ENCODE measurements at regions not wholly inside any gene's neighbourhood (a gene's known extent, or its start where the extent isn't known, plus 50 kb on each side); places are given as distances from the start of the nearest gene placed in this dataset.
"Not testable (repeated sequence)": the region's sequence is repeated elsewhere in the genome, so short reads cannot be mapped to it uniquely, and the experiment has no call there.

DNA sequence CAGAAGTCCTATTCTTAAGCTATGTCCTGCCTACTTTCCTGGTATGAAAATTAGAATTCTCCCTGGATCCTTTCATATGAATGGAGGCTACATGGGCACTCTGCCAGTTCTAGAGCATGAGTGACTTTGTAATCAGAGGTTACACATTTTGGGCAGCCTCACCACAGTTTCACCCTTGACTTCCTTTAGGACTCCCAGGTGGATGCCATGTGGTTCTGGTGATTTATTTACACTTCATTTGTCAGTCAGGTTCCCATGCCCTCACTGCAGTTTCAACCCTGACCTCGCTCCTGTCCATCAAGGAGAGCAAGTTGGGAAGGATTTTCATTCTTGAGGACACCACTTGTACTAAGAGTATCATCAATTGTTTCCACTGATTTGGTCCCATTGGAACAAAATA is 344.4 kb upstream of the FRG2C start:
- not testable (repeated sequence) for DNase-seq (ENCODE audit: low read depth)

DNA sequence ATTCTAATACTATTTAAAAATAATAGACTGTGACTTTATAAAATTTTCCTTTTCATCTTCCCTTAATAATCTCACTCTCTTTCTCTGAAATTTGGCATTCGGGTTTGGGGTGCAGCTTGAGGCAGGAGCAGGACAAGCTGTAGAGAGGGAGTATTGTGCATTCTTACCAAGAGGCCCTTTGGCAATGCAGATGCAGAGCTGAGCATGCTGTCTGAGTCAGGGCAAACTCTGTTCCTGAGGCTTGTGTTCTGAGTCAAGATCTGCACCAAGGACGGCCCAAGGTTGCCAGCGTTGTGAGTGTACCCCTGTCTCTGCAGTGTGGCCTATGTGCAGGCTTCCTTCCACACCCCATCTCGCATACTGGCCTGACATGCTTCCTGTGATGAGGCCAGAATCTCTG is 343.8 kb upstream of the FRG2C start:
- no peak for DNase-seq (ENCODE audit: low read depth)

DNA sequence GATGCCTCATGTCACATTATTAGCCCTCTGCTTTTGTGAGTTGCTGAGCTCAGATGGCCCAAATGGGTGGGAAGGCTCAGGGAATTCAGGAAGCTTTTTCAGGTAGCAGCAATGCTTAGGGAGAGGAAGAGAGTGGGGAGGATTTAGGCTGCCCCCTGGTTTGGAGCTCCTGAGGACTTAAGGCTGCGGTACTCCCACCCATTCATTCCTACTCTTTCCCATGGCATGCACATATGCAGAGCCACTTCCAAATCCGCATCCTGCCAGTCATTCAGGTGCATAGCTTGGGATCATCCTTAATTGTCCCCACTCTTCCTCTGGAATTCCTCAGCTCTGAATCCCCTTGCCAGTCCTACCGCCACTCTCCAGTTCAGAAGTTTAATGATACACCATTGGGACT is 343.1 kb upstream of the FRG2C start:
- no peak for DNase-seq (ENCODE audit: low read depth)

DNA sequence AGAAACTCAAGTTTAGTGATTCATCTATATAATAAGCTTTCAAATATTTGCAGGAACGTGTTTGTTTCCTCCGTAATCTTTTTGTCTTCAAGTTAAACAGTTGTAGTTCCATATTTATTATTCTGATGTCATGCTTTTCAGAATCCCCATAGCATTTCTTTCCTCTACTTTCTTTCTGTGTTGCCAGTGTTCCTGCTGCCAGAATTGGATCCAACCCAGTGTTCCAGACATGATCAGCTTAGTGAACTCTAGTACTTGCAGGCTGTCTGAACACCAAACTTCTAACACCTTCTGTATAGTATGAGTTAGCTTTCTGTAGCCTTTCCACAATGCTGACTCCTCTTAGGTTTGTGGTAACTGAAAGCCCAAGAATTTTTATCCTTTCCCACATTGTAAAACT is 340.2 kb upstream of the FRG2C start:
- DNase-seq (ENCODE audit: low read depth) = not testable (repeated sequence)

DNA sequence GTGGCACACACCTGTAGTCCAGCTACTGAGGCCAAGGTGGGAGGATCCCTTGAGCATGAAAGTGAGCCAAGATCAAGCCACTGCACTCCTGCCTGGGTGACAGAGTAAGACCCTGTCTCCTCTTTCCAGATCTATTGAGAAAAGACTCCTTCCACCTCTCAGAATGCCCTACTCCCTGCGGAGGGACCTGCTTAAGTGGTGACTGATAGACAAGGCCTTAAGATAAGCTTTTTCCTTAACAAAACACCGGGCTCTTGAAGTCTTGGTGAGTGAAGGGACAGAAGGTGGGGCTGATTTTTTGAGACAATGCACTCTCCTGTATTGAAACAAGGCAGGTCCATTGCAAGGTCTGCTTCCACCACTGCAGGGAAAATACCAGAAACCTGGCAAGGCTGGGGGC is 338.4 kb upstream of the FRG2C start:
- DNase-seq (ENCODE audit: low read depth) = no peak

DNA sequence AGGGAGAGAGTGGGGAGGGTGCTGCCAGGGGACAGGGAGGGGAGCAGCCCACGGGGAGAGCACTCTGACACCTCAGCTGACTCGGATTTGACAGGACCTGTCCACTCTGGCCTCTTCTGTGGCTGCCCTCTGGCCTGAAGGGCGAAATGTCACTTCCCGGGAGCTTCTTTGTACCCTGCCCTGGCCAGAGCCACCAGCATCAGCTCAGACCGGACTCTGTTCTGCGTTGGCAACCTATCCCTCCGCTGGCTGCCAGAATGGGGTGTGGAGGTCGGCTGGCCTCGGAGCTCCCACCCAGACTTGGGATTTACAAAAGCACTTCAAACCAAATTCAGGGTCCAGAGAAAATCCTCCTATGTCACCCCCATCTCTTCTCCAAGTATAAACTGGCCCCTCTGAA is 336.7 kb upstream of the FRG2C start:
- no peak for DNase-seq (ENCODE audit: low read depth)

DNA sequence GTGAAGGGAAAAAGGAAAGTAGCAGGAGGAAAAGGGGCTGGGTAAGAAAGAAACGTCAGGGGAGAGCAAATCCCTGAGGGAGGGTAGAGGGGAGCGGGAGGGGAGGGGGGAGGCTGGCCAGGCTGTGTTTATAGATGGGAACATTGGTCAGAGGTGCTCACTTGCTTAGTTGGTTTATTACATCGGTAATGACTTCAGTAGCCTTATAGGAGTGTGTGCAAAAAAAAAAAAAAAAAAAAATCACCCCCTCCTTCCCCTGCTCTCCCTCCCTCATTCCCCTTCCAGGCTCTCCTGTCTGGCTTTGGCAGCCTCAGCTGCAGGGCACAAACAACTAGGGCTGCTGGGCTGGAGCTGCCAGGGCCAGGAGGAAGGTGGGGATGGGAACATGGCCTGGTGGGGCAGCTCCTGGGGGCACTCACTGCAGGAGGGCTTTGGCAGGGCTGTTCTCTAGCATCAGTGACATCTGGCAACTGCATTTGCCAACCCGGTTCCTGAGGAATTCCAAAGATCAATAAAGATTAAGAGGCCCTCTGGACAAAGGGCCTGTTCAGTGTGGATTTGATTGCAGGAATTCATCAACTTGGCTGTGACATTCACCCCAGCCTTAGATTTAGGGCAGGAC is 334.5 kb upstream of the FRG2C start:
- no peak for DNase-seq (ENCODE audit: low read depth)

DNA sequence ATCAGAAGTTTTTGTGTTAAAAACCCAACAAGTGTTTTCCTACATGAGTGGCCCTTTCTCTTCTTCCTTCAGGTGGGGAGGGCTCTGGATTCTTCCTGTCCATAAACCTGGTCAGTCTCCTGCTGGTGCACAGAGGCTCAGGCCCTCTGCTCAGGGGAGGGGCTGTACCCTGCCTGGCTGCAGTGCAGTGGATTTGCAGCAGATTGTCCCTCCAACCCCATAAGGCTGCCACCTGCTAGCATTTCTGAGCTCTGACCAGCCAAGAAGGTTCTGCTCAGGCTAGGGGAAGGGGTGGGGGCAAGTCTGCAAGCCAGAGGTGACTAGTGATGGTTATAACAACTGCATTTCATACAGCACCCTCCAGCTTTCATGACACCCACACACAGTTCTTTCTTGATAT is 333.7 kb upstream of the FRG2C start:
- not testable (repeated sequence) for DNase-seq (ENCODE audit: low read depth)

DNA sequence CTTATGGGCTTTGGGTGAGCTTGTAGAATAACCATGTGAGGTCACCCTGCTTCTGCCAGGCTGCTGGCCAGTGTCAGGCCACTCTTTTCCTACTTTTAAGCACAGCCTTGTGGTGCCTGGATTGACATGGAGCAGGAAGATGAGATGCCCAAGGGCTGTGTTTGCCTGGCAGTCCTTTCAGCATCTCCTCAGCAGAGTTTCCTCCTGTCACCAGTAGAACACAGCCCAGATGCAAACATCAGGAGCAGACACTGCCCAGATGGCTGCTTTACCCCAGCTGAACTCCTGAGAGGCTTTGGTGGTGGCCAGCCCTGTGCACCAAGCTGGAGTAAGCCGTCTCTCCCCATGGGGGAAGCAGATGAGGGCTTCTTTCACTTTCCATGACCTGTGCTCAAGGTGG is 332.0 kb upstream of the FRG2C start:
- not testable (repeated sequence) for DNase-seq (ENCODE audit: low read depth)

DNA sequence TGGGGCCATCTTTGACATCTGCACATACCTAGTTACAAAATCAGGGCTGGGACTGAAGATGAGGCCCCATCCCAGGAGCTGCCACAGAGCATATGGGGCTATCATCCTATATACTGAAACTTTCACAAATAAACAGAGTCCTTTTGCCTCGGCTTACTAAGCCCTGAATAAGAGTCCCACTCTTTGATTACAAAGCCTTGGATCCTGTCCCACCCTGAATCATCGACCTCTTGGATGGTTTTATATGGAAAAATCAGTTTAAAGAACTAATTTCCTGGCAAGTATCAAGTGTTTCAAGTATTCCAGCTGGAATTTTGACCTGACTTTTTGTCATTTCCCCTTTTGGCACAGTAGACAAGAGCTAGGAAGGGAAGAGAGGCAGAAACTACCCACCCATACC is 331.3 kb upstream of the FRG2C start:
- no peak for DNase-seq (ENCODE audit: low read depth)

DNA sequence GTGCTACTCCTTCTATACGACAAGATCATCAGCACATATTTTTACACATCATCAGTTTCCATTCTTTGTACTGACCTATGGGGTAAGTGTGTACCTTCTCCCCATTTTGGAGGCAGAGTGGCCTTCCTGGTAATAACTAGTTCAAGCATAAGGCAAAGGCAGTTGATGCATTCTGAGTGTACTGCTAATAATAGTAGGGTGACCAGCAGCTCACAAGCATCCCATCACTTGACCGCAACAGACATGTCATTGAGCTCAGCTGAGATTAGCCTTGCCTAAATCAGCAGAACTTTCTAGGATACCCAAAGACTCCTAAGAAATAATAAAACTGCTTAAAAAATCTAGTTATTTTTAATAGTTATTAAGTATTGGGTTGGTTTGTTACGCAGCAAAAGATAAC is 329.8 kb upstream of the FRG2C start:
- no peak for DNase-seq (ENCODE audit: low read depth)

DNA sequence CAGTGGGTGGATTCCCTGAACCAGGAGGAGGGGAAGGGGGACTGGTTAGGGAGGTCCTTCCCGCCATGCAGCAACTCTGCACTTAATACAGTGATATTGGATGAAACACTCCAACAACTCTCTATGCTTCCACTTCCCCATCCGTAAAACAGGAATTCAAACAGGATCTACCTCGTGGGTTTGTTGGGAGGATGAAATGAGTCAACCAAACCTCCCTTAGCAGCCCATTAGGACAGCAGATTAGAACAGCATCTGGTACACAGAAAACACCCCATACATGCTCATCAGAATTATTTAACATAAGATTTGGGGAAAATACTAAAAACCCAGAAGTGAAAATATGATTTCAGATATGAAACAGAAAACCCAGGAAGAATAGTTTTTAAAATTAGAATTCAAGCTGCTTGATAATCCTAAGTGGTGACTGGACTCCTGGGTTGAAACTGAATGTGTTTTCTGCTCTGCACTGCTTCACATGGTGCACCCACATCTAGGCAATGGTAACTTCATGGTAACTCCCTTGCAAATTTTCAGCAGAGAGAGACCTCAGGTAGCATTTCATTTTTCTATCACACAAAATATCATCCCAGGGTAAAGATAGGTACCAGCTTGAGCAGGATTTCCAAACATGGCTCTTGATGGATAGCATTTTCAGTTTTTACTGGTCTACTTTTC is 326.8 kb upstream of the FRG2C start:
- no peak for DNase-seq (ENCODE audit: low read depth)

DNA sequence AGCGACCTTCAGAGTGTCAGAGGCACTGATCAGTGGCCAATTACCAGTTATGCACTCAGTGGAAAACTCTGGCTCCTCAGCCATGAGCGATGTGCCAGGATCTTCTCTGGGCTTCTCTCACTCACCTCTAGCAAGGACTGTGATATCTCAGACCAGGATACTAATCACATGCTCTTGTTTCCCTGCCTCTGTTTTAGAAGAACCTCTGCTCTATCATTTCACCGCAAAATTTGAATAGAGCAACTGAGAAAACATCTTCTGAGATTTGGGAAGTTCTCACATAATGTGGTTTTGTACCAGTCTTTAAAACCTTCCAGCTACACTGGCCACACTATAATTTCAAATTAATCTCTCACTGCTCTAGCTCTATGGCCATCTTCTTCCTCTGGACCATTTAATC is 325.8 kb upstream of the FRG2C start:
- DNase-seq (ENCODE audit: low read depth) = no peak

DNA sequence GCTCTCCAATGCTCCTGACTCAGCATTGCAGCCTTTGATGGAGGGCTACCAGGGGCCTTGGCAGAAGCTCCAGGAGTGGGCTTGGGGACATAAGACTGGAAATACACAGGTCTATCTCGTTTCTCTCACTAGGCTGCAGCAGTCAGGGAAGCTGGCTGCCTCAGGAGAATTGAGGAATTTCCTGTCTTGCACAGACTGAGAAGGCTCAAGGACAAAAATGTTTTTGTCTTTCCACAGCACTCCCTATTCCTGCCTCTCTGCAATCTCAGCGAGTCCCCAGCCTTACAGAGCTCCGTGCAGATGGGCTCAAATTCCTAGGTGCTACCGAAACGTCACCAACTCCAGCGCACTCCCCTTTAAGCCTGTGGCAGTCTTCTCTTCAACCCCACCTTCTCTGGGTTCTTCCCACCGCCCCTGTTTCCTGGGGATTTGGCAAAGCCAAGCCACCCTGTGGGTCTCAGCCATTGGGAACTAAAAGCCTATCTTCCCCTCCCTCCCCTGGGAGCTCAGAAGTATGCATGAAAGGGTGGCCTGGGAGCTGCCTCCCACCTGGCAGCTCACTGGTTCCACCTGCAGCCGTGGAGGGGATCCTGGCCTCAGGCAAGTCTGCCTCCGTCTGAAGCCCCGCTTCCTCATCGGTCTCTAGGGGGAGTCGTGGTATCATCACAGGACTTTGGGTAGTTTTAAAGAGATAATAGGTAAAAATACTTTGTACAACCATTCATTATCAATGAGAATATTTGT is 322.6 kb upstream of the FRG2C start:
- DNase-seq (ENCODE audit: low read depth) = no peak

DNA sequence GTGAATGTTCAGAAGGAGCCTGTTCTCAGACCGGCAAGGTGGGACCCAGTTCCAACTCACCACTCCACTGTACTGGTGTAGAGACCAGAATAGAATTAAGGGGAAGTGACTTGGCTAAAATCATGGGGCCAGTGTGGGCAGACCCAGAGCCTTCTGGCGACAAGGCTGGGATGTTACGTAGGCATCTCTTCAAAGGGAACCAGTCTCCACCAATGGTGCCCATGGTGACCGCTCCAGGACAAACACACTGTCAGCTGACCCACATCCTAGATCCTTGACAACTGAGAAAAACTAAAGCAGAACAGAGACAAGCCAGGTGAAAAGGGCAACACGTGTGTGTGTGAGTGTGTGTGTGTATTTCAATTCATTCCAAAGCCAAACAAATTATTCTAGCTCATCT is 321.7 kb upstream of the FRG2C start:
- DNase-seq (ENCODE audit: low read depth) = no peak

DNA sequence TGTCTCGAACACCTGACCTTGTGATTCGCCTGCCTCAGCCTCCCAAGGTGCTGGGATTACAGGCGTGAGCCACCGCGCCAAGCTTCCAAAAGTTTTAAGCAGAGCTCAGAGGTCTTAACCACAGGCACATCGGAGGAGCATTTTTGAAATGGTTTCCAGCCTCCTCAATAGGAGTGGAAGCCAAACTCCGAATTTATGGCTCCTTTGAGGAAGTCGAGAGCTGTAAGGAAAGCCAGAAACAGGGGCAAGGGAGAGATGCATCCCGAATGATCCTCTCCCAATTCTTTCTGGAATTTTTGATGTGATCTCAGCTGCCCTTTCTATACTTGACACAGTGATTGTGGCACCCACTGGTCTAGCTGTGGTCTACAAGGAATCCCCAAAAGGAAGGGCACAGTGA is 313.6 kb upstream of the FRG2C start:
- not testable (repeated sequence) for DNase-seq (ENCODE audit: low read depth)

DNA sequence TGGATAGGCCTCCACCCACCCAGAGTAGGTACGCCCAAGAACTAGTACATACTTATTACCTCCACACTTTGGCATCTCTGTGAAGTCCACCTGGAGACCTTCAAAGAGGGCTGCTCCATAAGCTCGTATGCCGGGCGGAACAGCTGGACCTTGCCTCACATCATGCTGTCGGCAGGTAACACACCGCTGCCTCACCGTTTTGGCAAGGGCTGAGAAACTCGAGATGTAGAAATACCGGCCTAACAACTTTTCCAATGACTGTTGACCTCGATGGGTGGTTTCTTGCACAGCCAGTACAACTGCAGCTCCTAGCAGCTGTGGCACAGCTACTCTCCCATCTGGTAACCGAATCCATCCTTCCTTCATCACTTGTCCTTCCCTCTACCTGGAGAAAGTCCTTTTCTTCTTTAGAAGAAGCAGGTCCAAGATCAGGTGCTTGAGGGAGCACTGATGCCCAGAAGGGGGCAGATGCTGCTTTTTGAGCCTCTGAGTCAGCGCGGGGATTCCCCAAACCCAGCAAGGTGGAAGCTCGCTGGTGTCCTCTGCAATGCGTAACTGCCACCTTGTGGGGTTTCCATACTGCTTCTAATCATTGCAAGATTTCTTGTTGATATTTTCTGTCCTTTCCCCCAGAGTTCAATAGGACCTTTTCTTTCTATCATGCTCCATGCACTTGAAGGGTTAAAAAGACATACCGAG is 301.9 kb upstream of the FRG2C start:
- not testable (repeated sequence) for DNase-seq (ENCODE audit: low read depth)

DNA sequence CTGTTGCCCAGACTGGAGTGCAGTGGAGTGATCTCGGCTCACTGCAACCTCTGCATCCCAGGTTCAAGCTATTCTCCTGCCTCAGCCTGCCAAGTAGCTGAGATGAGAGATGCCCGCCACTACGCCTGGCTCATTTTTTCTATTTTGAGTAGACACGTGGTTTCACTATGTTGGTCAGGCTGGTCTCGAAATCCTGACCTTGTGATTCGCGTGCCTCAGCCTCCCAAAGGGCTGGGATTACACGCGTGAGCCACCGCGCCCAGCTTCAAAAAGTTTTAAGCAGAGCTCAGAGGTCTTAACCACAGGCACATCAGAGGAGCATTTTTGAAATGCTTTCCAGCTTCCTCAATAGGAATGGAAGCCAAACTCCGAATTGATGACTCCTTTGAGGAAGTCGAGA is 291.2 kb upstream of the FRG2C start:
- not testable (repeated sequence) for DNase-seq (ENCODE audit: low read depth)

DNA sequence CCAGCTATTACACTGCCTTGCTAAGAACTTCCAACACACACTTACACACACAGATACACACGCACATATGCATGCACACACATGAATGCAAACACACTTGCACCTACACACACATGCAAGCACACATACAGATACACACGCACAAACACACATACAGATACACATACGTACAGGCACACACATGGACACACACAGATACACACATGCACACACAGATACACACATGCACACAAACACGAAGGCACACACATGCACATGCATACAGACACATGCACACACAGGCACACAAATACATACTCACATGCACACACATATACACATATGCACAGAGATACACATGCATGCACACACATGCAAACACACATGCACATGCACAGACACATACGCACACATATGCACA is 284.3 kb upstream of the FRG2C start:
- DNase-seq (ENCODE audit: low read depth) = not testable (repeated sequence)

DNA sequence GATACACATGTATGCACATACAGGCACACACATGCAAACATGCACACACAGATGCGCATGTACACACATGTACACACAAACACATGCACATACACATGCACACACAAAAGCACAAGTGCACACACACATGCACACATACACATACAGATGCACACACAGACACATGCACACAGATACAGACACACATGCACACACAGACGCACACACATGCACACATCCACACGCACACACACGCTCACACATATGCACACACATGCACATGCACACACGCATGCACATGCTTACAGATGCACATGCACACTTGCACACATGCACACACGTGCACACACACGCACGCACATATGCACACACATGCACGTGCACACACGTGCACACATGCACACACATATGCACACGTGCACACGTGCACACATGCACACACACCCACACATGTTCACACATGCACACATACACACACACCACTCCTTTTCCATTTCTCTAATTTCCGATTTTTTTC is 283.8 kb upstream of the FRG2C start:
- DNase-seq (ENCODE audit: low read depth) = no peak

DNA sequence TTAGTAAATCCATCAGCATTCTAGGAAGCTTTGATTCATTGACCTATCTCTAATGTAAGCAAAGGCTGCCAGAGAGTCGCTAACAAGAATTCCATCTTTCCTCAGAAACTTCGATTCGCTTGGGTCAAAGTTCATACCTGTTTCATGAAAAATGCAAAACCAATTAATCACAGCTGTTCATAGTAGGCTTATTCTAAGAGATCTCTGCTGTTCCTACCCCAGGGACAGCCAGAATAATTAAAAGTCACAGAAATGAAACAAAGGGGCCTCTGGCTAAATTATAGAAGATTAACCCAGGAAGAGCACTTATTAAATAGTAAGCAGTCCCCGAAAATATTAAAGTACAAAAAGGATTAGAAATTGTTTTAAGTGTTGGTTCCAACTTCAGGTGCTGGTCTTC is 280.1 kb upstream of the FRG2C start:
- not testable (repeated sequence) for DNase-seq (ENCODE audit: low read depth)

DNA sequence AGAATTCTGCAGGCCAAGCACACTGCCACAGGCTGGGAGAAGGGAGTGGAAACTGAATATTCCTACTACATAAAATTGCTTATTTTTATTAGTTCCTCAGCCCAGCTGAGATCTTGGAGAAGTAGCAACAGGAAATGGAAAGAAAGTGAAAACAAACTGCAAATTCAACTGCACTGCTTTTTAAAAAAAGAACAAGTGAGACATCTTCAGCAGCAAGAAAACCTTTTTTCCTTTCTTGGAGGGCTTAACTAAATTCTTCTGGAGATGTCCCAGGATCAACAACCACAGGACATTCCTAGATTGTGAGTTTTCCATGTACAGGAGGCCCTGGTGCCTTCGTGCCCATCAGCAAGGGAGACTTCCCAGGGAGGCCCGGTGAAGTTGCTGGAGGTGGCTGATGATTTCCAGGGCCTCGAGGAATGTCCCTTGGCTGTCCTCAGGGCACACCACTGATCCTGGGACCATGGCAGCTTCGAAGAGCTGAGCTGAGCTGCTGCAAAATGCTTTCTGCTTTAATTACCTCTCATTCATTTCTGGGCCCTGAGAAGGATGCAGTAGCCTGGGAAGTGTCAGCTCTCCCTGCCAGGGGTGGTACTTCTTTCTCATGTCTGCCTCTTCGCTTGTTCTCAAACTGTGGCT is 275.5 kb upstream of the FRG2C start:
- peak; percentile 2 for DNase-seq (ENCODE audit: low read depth)
